MM.1S (cell line): ENCODE measurements at regions not wholly inside any gene's neighbourhood (a gene's known extent, or its start where the extent isn't known, plus 50 kb on each side); places are given as distances from the start of the nearest gene placed in this dataset.
"Not testable (repeated sequence)": the region's sequence is repeated elsewhere in the genome, so short reads cannot be mapped to it uniquely, and the experiment has no call there.

Experiments used
- DNase-seq: peaks from one replicate; pipeline ENCODE4 v3.0.0-alpha.2; 2015
- H2AFZ ChIP-seq: fragments of 300-600 bp; sonication (generic); 2 replicates; pipeline ENCODE4 v1.6.0; 2016; ENCODE audit warnings: antibody characterized with exemption, low read length
- H3F3A ChIP-seq: fragments of 300-600 bp; sonication (generic); 2 replicates; pipeline ENCODE4 v1.6.1; 2016; ENCODE audit warnings: mild to moderate bottlenecking, antibody characterized with exemption, low read length, moderate library complexity, mixed read lengths; ENCODE audit not compliant: insufficient read depth
- H3K27ac ChIP-seq: fragments of 300-600 bp; sonication (generic); 2 replicates; pipeline ENCODE4 v1.5.1; 2016; ENCODE audit warnings: mild to moderate bottlenecking, low read length
- H3K27me3 ChIP-seq: fragments of 300-600 bp; sonication (generic); replicated peaks from 2 replicates; pipeline ENCODE4 v1.6.0; 2016; ENCODE audit warnings: low read length; ENCODE audit not compliant: insufficient read depth
- H3K36me3 ChIP-seq: fragments of 300-600 bp; sonication (generic); replicated peaks from 2 replicates; pipeline ENCODE4 v1.6.1; 2016; ENCODE audit warnings: mild to moderate bottlenecking, low read length, mixed read lengths; ENCODE audit not compliant: insufficient read depth
- H3K4me1 ChIP-seq: fragments of 300-600 bp; sonication (generic); 2 replicates; pipeline ENCODE4 v1.6.1; 2016; ENCODE audit warnings: low read length, mixed read lengths
- H3K4me2 ChIP-seq: fragments of 300-600 bp; sonication (generic); 2 replicates; pipeline ENCODE4 v1.6.0; 2016; ENCODE audit warnings: low read depth, low read length
- H3K4me3 ChIP-seq: fragments of 300-600 bp; sonication (generic); 2 replicates; pipeline ENCODE4 v1.5.1; 2016; ENCODE audit warnings: low read length, mixed read lengths
- H3K79me2 ChIP-seq: fragments of 300-600 bp; sonication (generic); 2 replicates; pipeline ENCODE4 v1.6.1; 2016; ENCODE audit warnings: mixed run types, low read length, mixed read lengths
- H3K9ac ChIP-seq: fragments of 300-600 bp; sonication (generic); 2 replicates; pipeline ENCODE4 v1.6.1; 2016; ENCODE audit warnings: low read length, mixed read lengths
- H3K9me2 ChIP-seq: fragments of 300-600 bp; sonication (generic); replicated peaks from 2 replicates; pipeline ENCODE4 v1.6.1; 2016; ENCODE audit warnings: mild to moderate bottlenecking, low read length, mixed read lengths; ENCODE audit not compliant: insufficient read depth
- H3K9me3 ChIP-seq: fragments of 300-600 bp; sonication (generic); replicated peaks from 2 replicates; pipeline ENCODE4 v1.6.1; 2016; ENCODE audit warnings: mild to moderate bottlenecking, low read length, mixed read lengths; ENCODE audit not compliant: insufficient read depth
- H4K20me1 ChIP-seq: fragments of 300-600 bp; sonication (generic); 2 replicates; pipeline ENCODE4 v1.6.1; 2016; ENCODE audit warnings: mild to moderate bottlenecking, low read length, moderate library complexity, mixed read lengths; ENCODE audit not compliant: insufficient read depth

GRCh38 chr12:16019-16418, 50.5 kb upstream of the IQSEC3 start:
- not testable (repeated sequence) for DNase-seq, H3K4me3 ChIP-seq, H3K4me1 ChIP-seq, H3K9me3 ChIP-seq, H3F3A ChIP-seq, H3K9me2 ChIP-seq, H4K20me1 ChIP-seq, H2AFZ ChIP-seq, H3K36me3 ChIP-seq, H3K4me2 ChIP-seq, H3K79me2 ChIP-seq, H3K27me3 ChIP-seq, H3K9ac ChIP-seq, H3K27ac ChIP-seq

- H3K4me1 ChIP-seq, H3K4me2 ChIP-seq, H3K4me3 ChIP-seq, H4K20me1 ChIP-seq, H2AFZ ChIP-seq, H3K27me3 ChIP-seq, H3K9me3 ChIP-seq, H3F3A ChIP-seq, H3K9ac ChIP-seq, DNase-seq, H3K36me3 ChIP-seq, H3K9me2 ChIP-seq, H3K27ac ChIP-seq, H3K79me2 ChIP-seq: not testable (repeated sequence)
Measured at GRCh38 chr12:16541-16940, 50.0 kb upstream of the IQSEC3 start.
